Retinal pigment epithelial cell (primary cell): ENCODE measurements at regions not wholly inside any gene's neighbourhood (a gene's known extent, or its start where the extent isn't known, plus 50 kb on each side); places are given as distances from the start of the nearest gene placed in this dataset.

ENCODE experiments used
- DNase-seq: peaks from one replicate; pipeline ENCODE4 v3.0.0-alpha.2; 2010; ENCODE audit warnings: low read depth
- H3K4me3 ChIP-seq: 2 replicates; pipeline ENCODE4 v1.5.1; 2011; ENCODE audit warnings: mild to moderate bottlenecking, low read length, control low read depth, moderate library complexity
- TF ChIP-seq, protein P1 (sequence below): conservative IDR thresholded peaks from 2 replicates; pipeline ENCODE4 v1.5.1; 2011; ENCODE audit warnings: low read depth, low read length, control low read depth, inconsistent platforms

- no peak overlapping the region for H3K4me3 ChIP-seq
- DNase-seq: no peak
- TF ChIP-seq, protein P1, sequence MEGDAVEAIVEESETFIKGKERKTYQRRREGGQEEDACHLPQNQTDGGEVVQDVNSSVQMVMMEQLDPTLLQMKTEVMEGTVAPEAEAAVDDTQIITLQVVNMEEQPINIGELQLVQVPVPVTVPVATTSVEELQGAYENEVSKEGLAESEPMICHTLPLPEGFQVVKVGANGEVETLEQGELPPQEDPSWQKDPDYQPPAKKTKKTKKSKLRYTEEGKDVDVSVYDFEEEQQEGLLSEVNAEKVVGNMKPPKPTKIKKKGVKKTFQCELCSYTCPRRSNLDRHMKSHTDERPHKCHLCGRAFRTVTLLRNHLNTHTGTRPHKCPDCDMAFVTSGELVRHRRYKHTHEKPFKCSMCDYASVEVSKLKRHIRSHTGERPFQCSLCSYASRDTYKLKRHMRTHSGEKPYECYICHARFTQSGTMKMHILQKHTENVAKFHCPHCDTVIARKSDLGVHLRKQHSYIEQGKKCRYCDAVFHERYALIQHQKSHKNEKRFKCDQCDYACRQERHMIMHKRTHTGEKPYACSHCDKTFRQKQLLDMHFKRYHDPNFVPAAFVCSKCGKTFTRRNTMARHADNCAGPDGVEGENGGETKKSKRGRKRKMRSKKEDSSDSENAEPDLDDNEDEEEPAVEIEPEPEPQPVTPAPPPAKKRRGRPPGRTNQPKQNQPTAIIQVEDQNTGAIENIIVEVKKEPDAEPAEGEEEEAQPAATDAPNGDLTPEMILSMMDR: no peak
Measured at GRCh38 chr6:21958428-21958827, 338.4 kb downstream of the PRL start.

GRCh38 chr6:21961226-21961625, 335.6 kb downstream of the PRL start:
- no peak for DNase-seq
- H3K4me3 ChIP-seq: no peak overlapping the region
- TF ChIP-seq, protein P1: no peak

DNA sequence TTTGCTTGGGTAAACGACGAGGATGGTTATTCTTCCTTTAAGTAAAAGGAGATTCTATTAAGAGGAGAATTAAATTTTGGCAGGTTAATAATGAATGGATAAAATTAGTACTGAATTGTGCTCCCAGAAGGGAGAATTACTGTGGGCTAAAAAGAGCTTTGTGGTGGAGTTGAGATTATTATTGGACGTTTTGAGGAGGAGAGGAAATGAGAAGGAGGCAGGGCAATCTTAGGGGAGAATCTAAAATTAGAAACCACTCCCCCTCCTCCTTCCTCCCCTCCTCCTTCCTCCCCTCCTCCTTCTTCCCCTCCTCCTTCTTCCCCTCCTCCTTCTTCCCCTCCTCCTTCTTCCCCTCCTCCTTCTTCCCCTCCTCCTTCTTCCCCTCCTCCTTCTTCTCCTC, 331.8 kb downstream of the PRL start:
- H3K4me3 ChIP-seq: no peak overlapping the region
- TF ChIP-seq, protein P1: no peak
- DNase-seq: no peak

- no peak for DNase-seq
- no peak overlapping the region for H3K4me3 ChIP-seq
- TF ChIP-seq, protein P1: no peak
Measured at GRCh38 chr6:21965953-21966539, 330.8 kb downstream of the PRL start.

DNA sequence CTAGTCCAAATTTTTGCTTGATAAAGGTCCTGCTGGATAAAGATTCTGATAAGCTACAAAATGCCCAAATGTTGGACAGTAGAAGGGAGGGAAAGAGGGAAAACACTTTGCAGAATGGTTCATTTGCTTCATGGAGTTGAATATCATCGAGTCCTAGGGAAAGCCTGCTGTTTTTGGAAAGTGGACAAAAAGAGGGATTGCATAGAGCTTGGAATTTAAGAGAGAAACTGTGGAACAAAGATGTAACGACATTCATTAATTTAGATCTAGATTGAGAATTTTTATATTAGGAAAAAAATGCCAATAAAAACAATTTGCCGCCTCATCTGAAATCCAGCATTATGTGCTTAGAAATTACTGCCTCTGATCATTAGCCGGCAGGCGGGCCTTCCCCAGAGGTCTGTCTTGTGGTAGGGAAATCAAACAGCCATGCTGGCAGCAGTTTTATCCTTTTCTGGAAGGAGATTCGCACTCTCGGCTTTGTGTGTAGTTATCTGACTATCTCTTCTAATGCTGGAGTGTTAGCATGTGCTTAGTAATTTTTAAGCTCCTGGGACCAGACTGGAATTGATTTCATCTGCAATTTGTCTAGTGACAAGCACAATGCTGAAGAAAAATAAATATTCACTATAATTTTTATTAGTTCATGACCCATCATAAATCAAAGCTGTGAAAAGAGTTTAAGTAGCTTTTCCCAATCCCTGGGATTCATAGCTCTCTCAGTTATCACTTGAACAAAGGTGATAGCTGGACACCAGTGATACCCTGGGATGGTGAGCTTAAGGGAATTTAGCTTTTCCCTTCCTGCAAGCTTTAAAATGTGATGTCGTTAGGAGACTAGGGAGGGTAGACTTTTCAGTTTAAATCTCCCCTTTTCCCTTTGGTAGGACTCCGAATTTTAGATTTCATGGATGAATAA, 329.5 kb downstream of the PRL start:
- TF ChIP-seq, protein P1: no peak
- DNase-seq: no peak
- no peak overlapping the region for H3K4me3 ChIP-seq

DNA sequence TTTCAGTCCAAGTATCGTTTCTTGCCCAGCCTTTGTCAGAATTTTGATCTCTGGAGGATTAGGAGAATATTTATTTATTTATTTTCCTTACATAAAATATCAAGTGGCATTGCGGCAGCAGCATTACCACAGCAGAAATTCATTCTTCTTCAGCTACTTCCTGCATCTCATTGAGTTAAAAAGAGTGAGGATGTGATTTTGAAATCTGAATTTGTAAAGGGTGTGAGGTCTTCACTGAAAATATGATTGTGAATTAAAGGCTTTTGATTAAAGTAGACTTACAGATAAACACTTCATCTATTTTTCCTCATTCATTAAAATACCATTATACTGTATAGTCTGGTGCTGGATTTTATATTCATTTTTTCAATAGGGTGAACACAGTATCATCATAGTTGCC, 328.4 kb downstream of the PRL start:
- no peak overlapping the region for H3K4me3 ChIP-seq
- TF ChIP-seq, protein P1: no peak
- DNase-seq: no peak

- H3K4me3 ChIP-seq: no peak overlapping the region
- TF ChIP-seq, protein P1: no peak
- DNase-seq: no peak
Measured at GRCh38 chr6:21969192-21969591, 327.6 kb downstream of the PRL start.
